Lower leg skin (tissue), 4 donors: ENCODE measurements at regions not wholly inside any gene's neighbourhood (a gene's known extent, or its start where the extent isn't known, plus 50 kb on each side); places are given as distances from the start of the nearest gene placed in this dataset.

ENCODE experiments used
- DNase-seq, 2 donors: peaks; one replicate each; pipeline ENCODE4 v3.0.0-alpha.2; 2019; ENCODE audit warnings: low spot score in 2 of 2
- H3K4me3 ChIP-seq: fragments of 200-600 bp; sonication (generic); 2 replicates; pipeline ENCODE4 v1.5.1; 2017; ENCODE audit warnings: mild to moderate bottlenecking, low read depth; ENCODE audit not compliant: poor library complexity, severe bottlenecking
- CTCF ChIP-seq, 3 donors: fragments of 450-650 bp; IDR thresholded peaks; one replicate each; pipeline ENCODE4 v1.5.1; 2016; ENCODE audit warnings: antibody characterized with exemption in 3 of 3, mild to moderate bottlenecking in 3 of 3, moderate library complexity in 2 of 3
- POLR2A ChIP-seq, 2 donors: fragments of 450-650 bp; IDR thresholded peaks; one replicate each; pipeline ENCODE4 v1.6.1; 2016 to 2017; ENCODE audit warnings: antibody characterized with exemption in 2 of 2, mild to moderate bottlenecking in 1 of 2, moderate library complexity in 1 of 2
- WGBS, 2 donors: methylation state at CpG; one replicate each; pipeline ENCODE4 v1.1.5; 2018; 5-methylcytosine and 5-hydroxymethylcytosine counted together
- intact Hi-C: fragments of 100-400 bp; cut with DNase I; formaldehyde crosslinking; loops from one replicate; pipeline ENCODE4 v1.15.0; 2023; ENCODE audit warnings: low total_unique reads

- H3K4me3 ChIP-seq: no peak overlapping the region
- 69% methylated on average over 4 of the region's 4 CpGs for WGBS, 2 donors
- TF ChIP-seq CTCF (IDR thresholded peaks at IDR 0.05): no peak
- TF ChIP-seq POLR2A (IDR thresholded peaks at IDR 0.05): no peak
- no peak for DNase-seq
- intact Hi-C loops: no loop called here
These were observed 334.6 kb downstream of the PCDH10 start for GRCh38 chr4:133483600-133484246.

GRCh38 chr4:133476063-133476462, 327.0 kb downstream of the PCDH10 start:
- no peak for TF ChIP-seq CTCF (IDR thresholded peaks at IDR 0.05)
- TF ChIP-seq POLR2A (IDR thresholded peaks at IDR 0.05): no peak
- intact Hi-C loops: no loop called here
- no peak for DNase-seq
- 41 to 53% methylated on average over 1 of the region's 1 CpG for WGBS, 2 donors
- no peak overlapping the region for H3K4me3 ChIP-seq

GRCh38 chr4:133474501-133474900, 325.4 kb downstream of the PCDH10 start:
- intact Hi-C loops: no loop called here
- 90 to 92% methylated on average over 2 of the region's 2 CpGs for WGBS, 2 donors
- no peak for DNase-seq
- TF ChIP-seq POLR2A (IDR thresholded peaks at IDR 0.05) (no peak), CTCF (IDR thresholded peaks at IDR 0.05) (no peak)
- H3K4me3 ChIP-seq: no peak overlapping the region

GRCh38 chr4:133472244-133472643, 323.1 kb downstream of the PCDH10 start:
- H3K4me3 ChIP-seq: no peak overlapping the region
- TF ChIP-seq CTCF (IDR thresholded peaks at IDR 0.05) (no peak), POLR2A (IDR thresholded peaks at IDR 0.05) (no peak)
- WGBS, 2 donors: 25 to 30% methylated on average over 1 of the region's 1 CpG
- intact Hi-C loops: no loop called here
- no peak for DNase-seq

GRCh38 chr4:133467290-133467947, 318.3 kb downstream of the PCDH10 start:
- WGBS, 2 donors: 86 to 88% methylated on average over 3 of the region's 3 CpGs
- intact Hi-C loops: no loop called here
- no peak overlapping the region for H3K4me3 ChIP-seq
- TF ChIP-seq CTCF (IDR thresholded peaks at IDR 0.05) (no peak), POLR2A (IDR thresholded peaks at IDR 0.05) (no peak)
- no peak for DNase-seq
